ENCODE measurements at regions not wholly inside any gene's neighbourhood (a gene's known extent, or its start where the extent isn't known, plus 50 kb on each side); places are given as distances from the start of the nearest gene placed in this dataset.

DNA sequence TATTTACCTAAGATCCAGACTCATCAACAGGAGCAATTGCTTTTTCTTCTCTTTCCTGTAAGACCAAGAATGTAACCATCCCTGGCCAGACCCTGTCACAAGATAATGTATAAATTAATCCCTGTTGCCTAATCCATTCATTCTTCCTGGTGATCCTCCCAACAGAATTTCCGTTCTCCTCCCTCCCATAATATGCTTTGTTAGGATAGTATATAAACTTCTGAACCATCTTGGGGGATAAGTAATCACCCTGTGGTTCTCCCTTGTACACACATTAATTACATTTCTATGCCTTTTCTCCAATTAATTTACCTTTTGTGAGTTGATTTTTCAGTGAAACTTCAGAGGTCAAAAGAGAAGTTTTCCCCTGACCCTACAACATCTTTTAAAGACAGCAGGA lies 76.2 kb upstream of the RASSF8 start:
- H3K27me3 ChIP-seq (replicated peaks; ENCODE audit: control insufficient read depth, insufficient read depth, low read length), result no peaks in the 10 kb centered on the region
- no peaks in the 10 kb centered on the region for H3K36me3 ChIP-seq (ENCODE audit: control insufficient read depth, insufficient read depth, low read length)
- peaks cover 18% of the 10 kb centered on the region for H3K9me3 ChIP-seq
- ChIA-PET POLR2A (interaction anchor here (0.6 kb wide), 1 partner anchor 448 kb away, joined by 3 read pairs; no protein-coding TSS in a partner anchor), CTCF (no interaction called here)
- BruUV-seq (replicated peaks), result no TSS peak
- H3K27me3 Mint-ChIP-seq (ENCODE audit: insufficient read depth, unreplicated experiment), result no peaks in the 10 kb centered on the region
- no peak overlapping the region for H3K4me3 Mint-ChIP-seq (ENCODE audit: unreplicated experiment)
- peaks cover 27% of the 10 kb centered on the region for H3K4me1 Mint-ChIP-seq (ENCODE audit: low read depth, unreplicated experiment)
- intact Hi-C loops (cut with micrococcal nuclease; ENCODE audit: unreplicated experiment), result no loop called here
- H3K36me3 Mint-ChIP-seq (ENCODE audit: insufficient read depth, unreplicated experiment), result peaks cover 12% of the 10 kb centered on the region
- DNase-seq, result no peak
- peaks cover 23% of the 10 kb centered on the region for H3K4me1 ChIP-seq
- no peak overlapping the region for H3K4me3 ChIP-seq (ENCODE audit: low read depth, low read length)
- TF ChIP-seq, protein P1, sequence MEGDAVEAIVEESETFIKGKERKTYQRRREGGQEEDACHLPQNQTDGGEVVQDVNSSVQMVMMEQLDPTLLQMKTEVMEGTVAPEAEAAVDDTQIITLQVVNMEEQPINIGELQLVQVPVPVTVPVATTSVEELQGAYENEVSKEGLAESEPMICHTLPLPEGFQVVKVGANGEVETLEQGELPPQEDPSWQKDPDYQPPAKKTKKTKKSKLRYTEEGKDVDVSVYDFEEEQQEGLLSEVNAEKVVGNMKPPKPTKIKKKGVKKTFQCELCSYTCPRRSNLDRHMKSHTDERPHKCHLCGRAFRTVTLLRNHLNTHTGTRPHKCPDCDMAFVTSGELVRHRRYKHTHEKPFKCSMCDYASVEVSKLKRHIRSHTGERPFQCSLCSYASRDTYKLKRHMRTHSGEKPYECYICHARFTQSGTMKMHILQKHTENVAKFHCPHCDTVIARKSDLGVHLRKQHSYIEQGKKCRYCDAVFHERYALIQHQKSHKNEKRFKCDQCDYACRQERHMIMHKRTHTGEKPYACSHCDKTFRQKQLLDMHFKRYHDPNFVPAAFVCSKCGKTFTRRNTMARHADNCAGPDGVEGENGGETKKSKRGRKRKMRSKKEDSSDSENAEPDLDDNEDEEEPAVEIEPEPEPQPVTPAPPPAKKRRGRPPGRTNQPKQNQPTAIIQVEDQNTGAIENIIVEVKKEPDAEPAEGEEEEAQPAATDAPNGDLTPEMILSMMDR (IDR thresholded peaks at IDR 0.05; ENCODE audit: insufficient read depth in 1 of 2, low read depth in 1 of 2, low read length in 1 of 2, severe bottlenecking in 1 of 2, unreplicated experiment in 1 of 2), result no peak
- peaks cover 50% of the 10 kb centered on the region for H3K9me3 Mint-ChIP-seq (ENCODE audit: unreplicated experiment)
- H3K27ac Mint-ChIP-seq (ENCODE audit: unreplicated experiment), result peak overlapping the region; percentile 36

DNA sequence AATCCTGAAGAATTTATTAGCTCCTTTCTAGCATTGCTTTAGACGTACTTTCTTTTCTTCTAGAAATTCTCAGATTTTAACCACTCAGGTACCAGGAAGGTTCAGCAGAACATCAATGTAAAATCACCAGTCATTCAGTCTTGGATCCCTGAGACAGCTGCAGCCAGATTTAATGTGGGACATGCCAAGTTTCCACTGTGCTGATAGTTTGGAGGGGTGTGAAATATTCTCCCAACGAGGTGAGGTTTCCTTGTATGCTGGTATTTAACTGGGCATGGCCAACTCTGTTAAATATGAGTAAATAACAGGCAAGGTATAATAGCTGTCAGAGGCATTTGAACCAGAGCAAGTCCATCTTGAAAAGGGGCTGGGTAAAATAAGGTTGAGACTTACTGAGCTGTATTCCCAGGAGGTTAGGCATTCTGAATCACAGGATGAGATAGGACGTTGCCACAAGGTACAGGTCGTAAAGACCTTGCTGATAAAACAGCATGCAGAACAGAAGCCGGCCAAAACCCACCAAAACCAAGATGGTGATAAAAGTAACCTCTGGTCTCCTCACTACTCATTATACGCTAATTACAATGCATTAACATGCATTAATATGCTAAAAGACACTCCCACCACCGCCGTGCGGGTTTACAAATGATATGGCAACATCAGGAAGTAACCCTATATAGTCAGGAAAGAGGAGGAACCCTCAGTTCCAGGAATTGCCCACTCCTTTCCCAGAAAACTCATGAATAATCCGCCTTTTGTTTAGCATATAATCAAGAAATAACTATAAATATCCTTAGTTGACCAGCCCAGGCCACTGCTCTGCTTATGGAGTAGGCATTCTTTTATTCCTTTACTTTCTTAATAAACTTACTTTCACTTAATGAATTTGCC lies 75.2 kb upstream of the RASSF8 start:
- TF ChIP-seq, protein P1 (IDR thresholded peaks at IDR 0.05; ENCODE audit: insufficient read depth in 1 of 2, low read depth in 1 of 2, low read length in 1 of 2, severe bottlenecking in 1 of 2, unreplicated experiment in 1 of 2), result no peak
- no TSS peak for BruUV-seq (replicated peaks)
- ChIA-PET POLR2A (interaction anchor here (0.6 kb wide), 1 partner anchor 449 kb away, joined by 3 read pairs; no protein-coding TSS in a partner anchor), CTCF (no interaction called here)
- Mint-ChIP-seq H3K4me1 (ENCODE audit: low read depth, unreplicated experiment) (peaks cover 24% of the 10 kb centered on the region), H3K27ac (ENCODE audit: unreplicated experiment) (peak overlapping the region; percentile 29), H3K36me3 (ENCODE audit: insufficient read depth, unreplicated experiment) (peaks cover 12% of the 10 kb centered on the region), H3K27me3 (ENCODE audit: insufficient read depth, unreplicated experiment) (no peaks in the 10 kb centered on the region), H3K4me3 (ENCODE audit: unreplicated experiment) (no peak overlapping the region), H3K9me3 (ENCODE audit: unreplicated experiment) (peaks cover 47% of the 10 kb centered on the region)
- Histone ChIP-seq H3K4me1 (peaks cover 16% of the 10 kb centered on the region), H3K4me3 (ENCODE audit: low read depth, low read length) (no peak overlapping the region), H3K9me3 (peaks cover 15% of the 10 kb centered on the region), H3K36me3 (ENCODE audit: control insufficient read depth, insufficient read depth, low read length) (no peaks in the 10 kb centered on the region), H3K27me3 (replicated peaks; ENCODE audit: control insufficient read depth, insufficient read depth, low read length) (no peaks in the 10 kb centered on the region)
- intact Hi-C loops (cut with micrococcal nuclease; ENCODE audit: unreplicated experiment), result no loop called here
- DNase-seq, result no peak

DNA sequence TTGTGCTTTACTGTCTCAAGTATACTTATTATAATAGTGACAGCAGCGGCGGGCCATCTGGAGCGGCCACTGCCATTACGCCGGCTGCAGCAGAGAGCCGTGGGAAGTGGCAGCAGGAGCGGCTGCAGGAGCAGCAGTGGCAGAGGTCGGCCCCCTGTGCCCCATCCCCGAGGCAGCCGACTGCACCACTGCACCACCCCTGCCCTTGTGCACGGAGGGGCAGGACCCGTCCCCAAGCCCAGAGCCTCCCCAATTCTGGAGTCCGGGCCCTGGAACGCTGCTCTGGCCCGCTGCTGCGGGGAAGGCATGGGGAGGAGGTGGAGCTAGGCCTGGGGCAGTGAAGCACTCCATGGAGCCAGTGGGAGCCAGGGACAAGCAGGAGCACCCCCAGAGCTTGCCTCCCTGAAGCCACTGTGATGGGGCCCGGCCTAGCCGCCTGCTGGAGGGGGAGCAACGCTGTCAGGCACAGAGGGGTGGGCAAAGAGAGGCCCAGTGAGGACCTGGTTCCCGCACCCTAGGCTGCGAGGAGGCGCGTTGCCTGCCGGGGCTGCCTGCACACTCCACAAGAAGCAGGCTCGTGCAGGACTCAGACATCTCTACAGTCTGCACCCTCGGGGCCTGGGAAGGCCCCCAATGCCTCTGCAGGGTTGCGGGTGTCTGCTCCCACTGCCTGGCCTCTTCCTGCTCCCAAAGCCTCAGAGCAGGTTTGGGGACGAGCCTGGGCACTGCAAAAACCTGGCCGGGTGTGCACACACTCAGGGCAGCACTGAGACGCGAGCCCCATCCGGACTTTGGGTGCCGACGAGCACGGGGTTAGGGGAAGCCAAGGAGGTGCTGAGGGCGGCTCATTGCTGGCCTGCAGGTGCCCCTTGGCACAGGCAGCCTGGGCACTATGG lies 74.2 kb upstream of the RASSF8 start:
- DNase-seq, result no peak
- TF ChIP-seq, protein P1 (IDR thresholded peaks at IDR 0.05; ENCODE audit: insufficient read depth in 1 of 2, low read depth in 1 of 2, low read length in 1 of 2, severe bottlenecking in 1 of 2, unreplicated experiment in 1 of 2), result no peak
- Mint-ChIP-seq H3K27ac (ENCODE audit: unreplicated experiment) (peak overlapping the region; percentile 29), H3K4me1 (ENCODE audit: low read depth, unreplicated experiment) (peaks cover 16% of the 10 kb centered on the region), H3K4me3 (ENCODE audit: unreplicated experiment) (no peak overlapping the region), H3K9me3 (ENCODE audit: unreplicated experiment) (peaks cover 47% of the 10 kb centered on the region), H3K27me3 (ENCODE audit: insufficient read depth, unreplicated experiment) (no peaks in the 10 kb centered on the region), H3K36me3 (ENCODE audit: insufficient read depth, unreplicated experiment) (peaks cover 2% of the 10 kb centered on the region)
- peaks cover 15% of the 10 kb centered on the region for H3K9me3 ChIP-seq
- CTCF ChIA-PET, result no interaction called here
- H3K36me3 ChIP-seq (ENCODE audit: control insufficient read depth, insufficient read depth, low read length), result no peaks in the 10 kb centered on the region
- no peak overlapping the region for H3K4me3 ChIP-seq (ENCODE audit: low read depth, low read length)
- no TSS peak for BruUV-seq (replicated peaks)
- intact Hi-C loops (cut with micrococcal nuclease; ENCODE audit: unreplicated experiment), result no loop called here
- POLR2A ChIA-PET, result no interaction called here
- no peaks in the 10 kb centered on the region for H3K27me3 ChIP-seq (replicated peaks; ENCODE audit: control insufficient read depth, insufficient read depth, low read length)
- H3K4me1 ChIP-seq, result peaks cover 15% of the 10 kb centered on the region
